Midbrain (tissue), 1 donor: ENCODE measurements at regions not wholly inside any gene's neighbourhood (a gene's known extent, or its start where the extent isn't known, plus 50 kb on each side); places are given as distances from the start of the nearest gene placed in this dataset.

Experiments
- DNase-seq: peaks from one replicate; lab custom pipeline; 2025; lab: John Stamatoyannopoulos, UW

DNA sequence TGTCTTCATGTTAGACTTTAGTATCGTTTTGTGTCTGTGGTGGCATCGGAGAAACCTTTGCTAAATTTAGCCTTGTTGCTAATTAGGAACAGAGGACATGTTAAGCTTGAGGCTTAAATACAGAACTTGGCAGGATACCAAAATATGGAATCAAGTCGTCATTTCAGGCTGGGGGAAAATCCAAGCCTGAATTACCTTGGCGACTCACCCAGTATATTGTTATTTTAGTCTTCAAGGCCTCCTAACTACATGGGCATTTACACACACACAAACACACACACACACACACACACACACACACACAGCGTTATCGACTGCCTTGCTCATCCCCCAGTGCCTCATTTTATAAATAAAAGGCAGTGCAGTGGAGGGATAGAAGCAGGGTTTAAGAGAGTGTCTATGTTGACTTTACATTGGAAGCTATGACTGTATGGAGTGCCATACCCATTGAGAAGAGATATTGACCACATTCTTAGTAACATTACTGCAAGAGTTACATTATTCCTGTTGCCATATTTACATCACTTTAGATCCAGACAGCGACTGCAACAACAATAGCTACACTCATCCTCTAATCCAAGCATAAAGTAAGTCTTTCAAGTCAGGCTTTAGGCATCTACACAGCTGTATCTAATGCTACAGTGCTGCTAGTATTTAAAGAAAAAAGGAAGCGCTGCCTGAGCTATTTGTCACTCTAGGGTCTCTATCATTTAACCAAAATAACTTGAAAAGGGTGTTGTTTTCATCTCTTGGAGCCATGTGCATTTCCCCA lies 210.8 kb upstream of the SEMA6D start:
- no peak for DNase-seq

DNA sequence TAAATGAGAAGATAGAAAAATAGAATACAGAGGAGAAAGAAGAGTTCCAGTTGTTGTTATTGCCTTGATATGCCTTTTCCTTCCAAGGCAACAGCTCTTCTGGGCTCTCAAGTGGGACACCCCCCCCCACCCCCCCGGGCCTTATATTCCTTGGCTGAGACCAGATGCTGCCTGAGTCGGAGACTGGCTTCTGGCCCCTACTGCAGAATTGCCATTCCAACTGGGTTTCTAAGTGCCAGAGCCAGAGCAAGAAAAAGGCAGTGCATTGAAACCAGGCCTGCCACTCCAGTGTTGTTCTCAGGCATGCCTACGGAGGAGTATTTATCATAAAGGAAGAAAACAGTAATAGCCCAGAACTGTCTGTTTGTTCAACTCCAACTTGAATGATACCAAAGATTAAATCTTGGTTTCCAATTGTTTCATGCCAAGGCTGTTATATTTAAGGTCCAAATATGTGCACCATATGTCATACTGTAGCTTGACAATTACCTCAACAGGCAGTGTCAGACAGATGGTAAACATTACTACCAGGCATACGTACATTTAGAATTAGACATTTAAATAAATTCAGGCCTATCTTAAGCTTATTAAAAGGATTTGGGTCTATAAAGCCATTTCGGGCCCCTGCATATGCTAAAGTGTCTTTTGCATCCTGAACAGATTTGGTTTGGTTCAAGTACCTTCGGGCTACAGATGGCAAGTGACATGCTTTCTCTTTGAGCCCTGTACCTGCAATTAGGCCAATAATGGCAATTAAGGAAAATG lies 209.9 kb upstream of the SEMA6D start:
- no peak for DNase-seq

- DNase-seq, result no peak
Observed at GRCh38 chr15:47511261-47511660, 206.0 kb upstream of the SEMA6D start.

GRCh38 chr15:47513471-47513870 lies 203.8 kb upstream of the SEMA6D start:
- no peak for DNase-seq

DNA sequence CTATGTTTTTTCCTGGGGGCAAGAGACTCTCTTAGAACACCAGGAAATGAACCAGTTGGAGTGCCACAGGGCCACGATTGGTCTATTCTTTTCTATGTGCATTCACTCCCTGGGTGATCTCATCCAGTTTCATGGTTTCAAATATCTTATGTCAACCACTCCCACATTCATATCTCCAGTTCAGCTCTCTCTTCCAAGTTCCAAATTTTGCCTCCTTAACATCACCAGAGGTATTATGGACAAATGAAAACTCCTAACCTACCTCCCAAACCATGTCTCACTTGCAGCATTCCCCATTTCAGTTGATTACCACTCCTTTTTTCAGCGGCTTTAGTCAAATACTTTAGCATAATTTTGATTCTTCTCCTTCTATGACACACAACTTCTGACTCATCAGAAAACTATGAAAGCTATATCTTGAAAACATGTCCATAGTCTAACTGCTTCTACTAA lies 203.1 kb upstream of the SEMA6D start:
- no peak for DNase-seq

- DNase-seq, result no peak
Observed at GRCh38 chr15:47516558-47516957, 200.7 kb upstream of the SEMA6D start.

DNA sequence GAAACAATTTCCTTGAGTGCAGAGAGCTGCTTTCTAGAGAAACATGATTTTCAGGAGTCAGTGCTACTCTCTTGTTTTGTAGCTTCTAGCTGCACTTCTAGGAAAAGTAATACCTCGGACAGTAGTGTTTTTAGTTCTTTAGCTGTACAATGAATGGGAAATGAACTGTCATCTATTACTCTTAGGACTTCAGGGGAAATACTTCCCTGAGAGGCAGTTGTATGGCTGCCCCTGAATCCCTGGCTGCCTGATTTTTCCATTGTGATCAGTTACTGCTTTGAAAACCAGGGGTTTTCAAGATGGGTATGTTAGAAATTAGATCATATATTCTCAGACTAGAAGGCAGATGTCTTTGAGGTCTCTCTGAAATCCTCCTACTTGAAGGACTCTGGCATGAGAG lies 200.3 kb upstream of the SEMA6D start:
- DNase-seq, result no peak

- no peak for DNase-seq
Observed at GRCh38 chr15:47517737-47518136, 199.6 kb upstream of the SEMA6D start.

- DNase-seq, result no peak
Observed at GRCh38 chr15:47523681-47524475, 193.4 kb upstream of the SEMA6D start.

GRCh38 chr15:47529241-47529640 lies 188.1 kb upstream of the SEMA6D start:
- DNase-seq, result no peak

GRCh38 chr15:47534673-47535072 lies 182.6 kb upstream of the SEMA6D start:
- DNase-seq, result no peak

DNA sequence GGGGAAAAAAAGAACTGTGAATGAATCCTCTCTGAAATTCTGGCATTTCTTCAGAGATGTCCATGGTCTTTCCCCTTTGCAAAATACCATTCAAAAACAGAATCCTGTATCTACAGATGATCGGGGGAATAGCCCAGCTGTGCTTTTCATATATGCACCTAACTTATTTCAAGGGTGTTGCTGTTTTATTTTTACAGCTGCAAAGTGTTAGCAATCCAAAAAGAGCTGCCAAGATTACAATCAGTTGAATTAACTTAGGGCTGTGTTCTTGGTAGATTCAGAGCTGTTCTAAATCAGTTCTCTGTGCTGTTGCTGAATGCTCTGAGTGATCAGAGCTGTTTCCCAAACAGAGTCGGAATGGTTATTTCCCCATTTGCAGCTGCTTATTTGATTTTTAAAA lies 175.7 kb upstream of the SEMA6D start:
- no peak for DNase-seq

DNA sequence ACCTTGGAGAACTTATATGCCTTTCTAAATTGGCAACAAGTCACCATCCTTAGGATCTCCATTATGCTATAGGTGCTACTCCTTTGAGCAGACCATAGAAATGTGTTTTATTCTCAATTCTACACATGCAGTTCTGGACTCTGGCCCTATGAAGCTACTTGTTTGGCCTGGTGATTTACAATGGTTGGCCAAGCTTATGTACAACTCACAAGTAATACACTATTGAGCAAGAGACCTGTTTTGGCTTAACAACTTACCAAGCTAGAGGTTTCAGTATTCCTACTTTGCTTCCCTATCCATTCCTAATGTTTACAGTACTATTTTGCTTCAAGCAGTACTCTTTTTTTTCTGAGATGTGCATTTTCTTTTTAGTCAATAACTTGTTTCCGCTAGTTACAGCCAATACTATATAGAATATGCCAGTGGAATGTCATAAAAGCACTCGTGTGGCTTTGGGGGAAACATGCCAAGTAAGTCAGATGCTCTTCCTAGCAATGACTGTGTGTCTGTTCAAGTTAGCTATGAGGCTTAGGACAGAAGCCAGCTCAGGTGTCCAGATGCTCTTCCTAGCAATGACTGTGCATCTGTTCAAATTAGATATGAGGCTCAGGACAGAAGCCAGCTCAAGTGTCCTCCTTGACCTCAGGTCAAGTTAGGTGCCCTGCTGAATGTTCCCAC lies 174.9 kb upstream of the SEMA6D start:
- DNase-seq, result no peak

- no peak for DNase-seq
Observed at GRCh38 chr15:47548231-47548630, 169.1 kb upstream of the SEMA6D start.

DNA sequence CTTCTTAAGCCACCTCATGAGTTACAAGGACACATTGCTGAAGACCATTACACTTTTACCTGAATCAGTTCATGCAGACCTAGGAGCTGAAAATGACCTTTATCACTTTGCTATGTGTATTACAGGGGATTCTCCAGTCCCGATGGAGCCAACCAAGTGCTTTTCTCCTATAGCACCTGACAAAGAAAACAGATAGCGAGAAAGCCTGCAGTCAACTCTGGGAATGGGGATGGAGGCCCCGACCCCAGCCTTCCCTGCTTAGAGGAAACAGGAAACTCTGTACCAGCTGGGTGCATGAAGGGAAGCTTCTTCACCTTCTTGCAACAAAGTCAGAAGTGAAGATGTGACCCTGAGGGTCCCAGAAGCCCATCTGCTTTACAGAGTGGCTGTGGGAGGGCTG lies 168.3 kb upstream of the SEMA6D start:
- DNase-seq, result no peak

DNA sequence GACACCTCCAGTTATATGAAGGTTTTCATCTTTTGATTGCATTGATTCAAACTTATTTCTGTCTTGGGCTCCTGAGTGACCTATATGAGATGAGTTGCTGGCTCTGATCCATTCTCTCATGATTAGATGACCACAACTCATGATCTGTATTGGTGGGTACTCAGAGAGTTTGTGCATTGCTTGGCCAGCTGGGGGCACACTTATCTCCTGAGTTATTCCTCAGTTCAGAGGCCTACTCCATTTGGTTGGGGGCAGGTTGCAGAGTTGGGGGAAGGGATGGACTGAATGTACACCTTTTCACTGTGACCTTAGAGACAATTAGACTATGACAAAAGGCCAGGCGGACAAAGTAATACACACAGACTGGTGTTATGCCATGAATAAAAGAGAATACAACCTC lies 166.2 kb upstream of the SEMA6D start:
- no peak for DNase-seq

DNA sequence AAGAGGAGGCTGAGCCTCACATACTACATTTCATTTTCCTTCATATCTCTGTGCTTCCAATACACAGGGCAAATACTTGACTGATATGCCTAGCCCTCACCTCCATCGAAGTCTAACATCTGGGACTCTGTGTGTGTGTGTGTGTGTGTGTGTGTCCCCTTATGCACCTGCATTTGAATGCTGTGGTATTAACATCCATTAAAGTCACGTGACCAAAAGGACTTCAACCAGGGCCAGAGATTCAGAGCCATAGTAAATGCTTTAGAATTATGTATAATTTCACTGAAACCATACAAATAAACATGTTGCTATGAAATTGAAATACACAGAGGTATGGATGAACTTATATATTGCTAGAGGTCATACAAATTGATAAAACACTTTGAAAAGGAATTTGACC lies 165.8 kb upstream of the SEMA6D start:
- DNase-seq, result no peak

GRCh38 chr15:47552978-47553608 lies 164.2 kb upstream of the SEMA6D start:
- DNase-seq, result no peak

DNA sequence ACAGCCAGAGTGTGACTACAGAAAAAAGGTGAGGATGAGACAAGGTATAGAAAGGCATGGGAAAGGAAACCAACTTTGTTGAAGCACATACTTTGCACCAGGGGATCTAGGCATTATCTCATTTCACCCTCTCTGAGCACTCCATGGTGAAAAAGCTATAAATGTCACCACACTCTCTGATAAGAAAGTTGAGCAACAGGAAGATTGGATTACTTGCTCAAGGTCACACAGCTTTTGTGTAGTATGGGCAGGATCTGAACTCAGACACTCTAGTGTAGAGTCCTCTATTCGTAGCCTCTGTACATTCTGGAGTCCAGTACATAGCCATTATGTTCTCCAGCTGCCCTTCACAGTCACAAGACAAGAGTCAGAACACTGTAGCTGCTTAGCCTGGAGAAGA lies 163.4 kb upstream of the SEMA6D start:
- no peak for DNase-seq

DNA sequence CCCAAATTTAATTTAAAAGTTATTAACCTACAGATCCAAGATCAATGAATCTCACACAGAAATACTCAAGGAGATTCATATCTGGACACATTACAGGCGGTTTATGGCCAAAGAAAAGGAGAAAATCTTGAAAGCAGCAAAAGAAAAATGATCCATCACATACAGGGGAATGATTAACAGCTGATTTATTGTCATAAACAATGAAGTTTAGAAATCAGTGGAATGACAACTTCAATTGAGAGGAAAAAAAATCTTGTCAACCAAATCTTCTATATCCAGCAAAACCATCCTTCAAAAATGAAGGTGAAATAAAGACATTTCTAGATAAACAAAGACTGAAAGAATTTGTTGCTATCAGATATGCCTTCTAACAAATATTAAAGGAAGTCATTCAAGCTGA lies 156.2 kb upstream of the SEMA6D start:
- DNase-seq, result no peak

DNA sequence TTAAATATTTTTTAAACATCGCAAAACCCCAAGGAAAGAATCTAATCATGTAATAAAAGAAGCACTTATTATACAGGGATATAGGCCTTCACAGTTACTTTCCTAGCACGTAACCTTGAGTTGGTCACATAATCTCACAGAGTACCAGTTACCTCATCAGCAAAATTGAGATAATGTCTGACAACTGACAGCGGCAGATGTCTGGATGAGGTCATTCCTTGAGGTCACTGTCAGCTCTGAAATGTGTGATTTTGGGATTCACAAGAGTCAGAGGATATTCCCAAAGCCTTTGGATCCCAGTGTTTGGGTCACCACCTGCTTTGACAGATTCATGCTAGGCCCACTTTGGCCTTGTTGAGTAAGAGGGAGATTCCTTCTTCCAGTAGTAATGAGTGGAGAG lies 151.4 kb upstream of the SEMA6D start:
- DNase-seq, result no peak

GRCh38 chr15:47566610-47567009 lies 150.7 kb upstream of the SEMA6D start:
- DNase-seq, result no peak
